GM23338 (cell line): ENCODE measurements at regions not wholly inside any gene's neighbourhood (a gene's known extent, or its start where the extent isn't known, plus 50 kb on each side); places are given as distances from the start of the nearest gene placed in this dataset.

ENCODE experiments used
- EZH2phosphoT487 ChIP-seq: fragments of 200-600 bp; sonication (generic); IDR thresholded peaks from one replicate; pipeline ENCODE4 v1.8.1; 2018; ENCODE audit warnings: antibody characterized with exemption; ENCODE audit not compliant: unreplicated experiment
- NANOG ChIP-seq: IDR thresholded peaks from 2 replicates; pipeline ENCODE4 v1.6.1; 2016; ENCODE audit warnings: antibody characterized with exemption, borderline replicate concordance
- POLR2AphosphoS5 ChIP-seq: IDR thresholded peaks from 2 replicates; pipeline ENCODE4 v1.6.1; 2016; ENCODE audit warnings: antibody characterized with exemption, low read depth
- STAT1 ChIP-seq: IDR thresholded peaks from one replicate; pipeline ENCODE4 v1.6.1; 2016; ENCODE audit warnings: antibody characterized with exemption; ENCODE audit not compliant: unreplicated experiment
- ZNF331 ChIP-seq: fragments of 250-450 bp; sonication (Bioruptor Pico); IDR thresholded peaks from 2 replicates; pipeline ENCODE4 v1.5.0; 2020; ENCODE audit warnings: low read depth, mild to moderate bottlenecking, moderate library complexity
- TF ChIP-seq, protein P1 (sequence below): fragments of 250-450 bp; sonication (Bioruptor Pico); IDR thresholded peaks from 2 replicates; pipeline ENCODE4 v1.5.0; 2020; ENCODE audit warnings: mild to moderate bottlenecking, moderate library complexity
- TF ChIP-seq, protein P2 (sequence below), 2 experiments: fragments of 200-600 bp in 1 of 2; sonication (generic) in 1 of 2; conservative IDR thresholded peaks; 2 replicates each; pipeline versions ENCODE4 v1.5.1 to v1.6.1; 2016 to 2017; ENCODE audit warnings: antibody characterized with exemption in 2 of 2, low read depth in 2 of 2, mild to moderate bottlenecking in 2 of 2, moderate library complexity in 1 of 2
- TF ChIP-seq, protein P3 (sequence below): IDR thresholded peaks from 2 replicates; pipeline ENCODE4 v1.6.1; 2016; ENCODE audit warnings: antibody characterized with exemption

DNA sequence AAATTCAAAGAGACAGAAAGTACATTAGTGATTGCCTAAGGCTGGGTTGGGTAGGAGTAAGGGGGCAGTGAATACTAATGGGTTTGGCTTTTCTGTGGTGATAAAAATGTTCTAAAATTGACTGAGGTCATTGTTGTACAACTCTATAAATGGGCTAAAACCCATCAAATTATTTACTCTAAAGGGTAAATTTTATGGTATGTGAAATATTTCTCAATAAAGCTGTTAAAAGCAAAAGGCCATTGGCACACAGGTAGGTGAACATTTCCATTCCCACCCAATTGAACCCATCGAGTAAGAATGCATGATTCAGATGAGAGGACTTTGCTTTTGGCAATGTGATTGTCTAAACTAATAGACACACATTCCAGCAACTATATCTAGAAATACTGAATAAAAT is 579.4 kb downstream of the GATA3 start (continued):
- TF ChIP-seq, protein P1, sequence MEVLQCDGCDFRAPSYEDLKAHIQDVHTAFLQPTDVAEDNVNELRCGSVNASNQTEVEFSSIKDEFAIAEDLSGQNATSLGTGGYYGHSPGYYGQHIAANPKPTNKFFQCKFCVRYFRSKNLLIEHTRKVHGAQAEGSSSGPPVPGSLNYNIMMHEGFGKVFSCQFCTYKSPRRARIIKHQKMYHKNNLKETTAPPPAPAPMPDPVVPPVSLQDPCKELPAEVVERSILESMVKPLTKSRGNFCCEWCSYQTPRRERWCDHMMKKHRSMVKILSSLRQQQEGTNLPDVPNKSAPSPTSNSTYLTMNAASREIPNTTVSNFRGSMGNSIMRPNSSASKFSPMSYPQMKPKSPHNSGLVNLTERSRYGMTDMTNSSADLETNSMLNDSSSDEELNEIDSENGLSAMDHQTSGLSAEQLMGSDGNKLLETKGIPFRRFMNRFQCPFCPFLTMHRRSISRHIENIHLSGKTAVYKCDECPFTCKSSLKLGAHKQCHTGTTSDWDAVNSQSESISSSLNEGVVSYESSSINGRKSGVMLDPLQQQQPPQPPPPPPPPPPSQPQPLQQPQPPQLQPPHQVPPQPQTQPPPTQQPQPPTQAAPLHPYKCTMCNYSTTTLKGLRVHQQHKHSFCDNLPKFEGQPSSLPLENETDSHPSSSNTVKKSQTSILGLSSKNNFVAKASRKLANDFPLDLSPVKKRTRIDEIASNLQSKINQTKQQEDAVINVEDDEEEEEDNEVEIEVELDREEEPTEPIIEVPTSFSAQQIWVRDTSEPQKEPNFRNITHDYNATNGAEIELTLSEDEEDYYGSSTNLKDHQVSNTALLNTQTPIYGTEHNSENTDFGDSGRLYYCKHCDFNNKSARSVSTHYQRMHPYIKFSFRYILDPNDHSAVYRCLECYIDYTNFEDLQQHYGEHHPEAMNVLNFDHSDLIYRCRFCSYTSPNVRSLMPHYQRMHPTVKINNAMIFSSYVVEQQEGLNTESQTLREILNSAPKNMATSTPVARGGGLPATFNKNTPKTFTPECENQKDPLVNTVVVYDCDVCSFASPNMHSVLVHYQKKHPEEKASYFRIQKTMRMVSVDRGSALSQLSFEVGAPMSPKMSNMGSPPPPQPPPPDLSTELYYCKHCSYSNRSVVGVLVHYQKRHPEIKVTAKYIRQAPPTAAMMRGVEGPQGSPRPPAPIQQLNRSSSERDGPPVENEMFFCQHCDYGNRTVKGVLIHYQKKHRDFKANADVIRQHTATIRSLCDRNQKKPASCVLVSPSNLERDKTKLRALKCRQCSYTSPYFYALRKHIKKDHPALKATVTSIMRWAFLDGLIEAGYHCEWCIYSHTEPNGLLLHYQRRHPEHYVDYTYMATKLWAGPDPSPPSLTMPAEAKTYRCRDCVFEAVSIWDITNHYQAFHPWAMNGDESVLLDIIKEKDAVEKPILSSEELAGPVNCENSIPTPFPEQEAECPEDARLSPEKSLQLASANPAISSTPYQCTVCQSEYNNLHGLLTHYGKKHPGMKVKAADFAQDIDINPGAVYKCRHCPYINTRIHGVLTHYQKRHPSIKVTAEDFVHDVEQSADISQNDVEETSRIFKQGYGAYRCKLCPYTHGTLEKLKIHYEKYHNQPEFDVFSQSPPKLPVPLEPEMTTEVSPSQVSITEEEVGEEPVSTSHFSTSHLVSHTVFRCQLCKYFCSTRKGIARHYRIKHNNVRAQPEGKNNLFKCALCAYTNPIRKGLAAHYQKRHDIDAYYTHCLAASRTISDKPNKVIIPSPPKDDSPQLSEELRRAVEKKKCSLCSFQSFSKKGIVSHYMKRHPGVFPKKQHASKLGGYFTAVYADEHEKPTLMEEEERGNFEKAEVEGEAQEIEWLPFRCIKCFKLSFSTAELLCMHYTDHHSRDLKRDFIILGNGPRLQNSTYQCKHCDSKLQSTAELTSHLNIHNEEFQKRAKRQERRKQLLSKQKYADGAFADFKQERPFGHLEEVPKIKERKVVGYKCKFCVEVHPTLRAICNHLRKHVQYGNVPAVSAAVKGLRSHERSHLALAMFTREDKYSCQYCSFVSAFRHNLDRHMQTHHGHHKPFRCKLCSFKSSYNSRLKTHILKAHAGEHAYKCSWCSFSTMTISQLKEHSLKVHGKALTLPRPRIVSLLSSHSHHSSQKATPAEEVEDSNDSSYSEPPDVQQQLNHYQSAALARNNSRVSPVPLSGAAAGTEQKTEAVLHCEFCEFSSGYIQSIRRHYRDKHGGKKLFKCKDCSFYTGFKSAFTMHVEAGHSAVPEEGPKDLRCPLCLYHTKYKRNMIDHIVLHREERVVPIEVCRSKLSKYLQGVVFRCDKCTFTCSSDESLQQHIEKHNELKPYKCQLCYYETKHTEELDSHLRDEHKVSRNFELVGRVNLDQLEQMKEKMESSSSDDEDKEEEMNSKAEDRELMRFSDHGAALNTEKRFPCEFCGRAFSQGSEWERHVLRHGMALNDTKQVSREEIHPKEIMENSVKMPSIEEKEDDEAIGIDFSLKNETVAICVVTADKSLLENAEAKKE (CRISPR knock-in tag), result no peak
- no peak for TF ChIP-seq POLR2AphosphoS5
- TF ChIP-seq, protein P2, sequence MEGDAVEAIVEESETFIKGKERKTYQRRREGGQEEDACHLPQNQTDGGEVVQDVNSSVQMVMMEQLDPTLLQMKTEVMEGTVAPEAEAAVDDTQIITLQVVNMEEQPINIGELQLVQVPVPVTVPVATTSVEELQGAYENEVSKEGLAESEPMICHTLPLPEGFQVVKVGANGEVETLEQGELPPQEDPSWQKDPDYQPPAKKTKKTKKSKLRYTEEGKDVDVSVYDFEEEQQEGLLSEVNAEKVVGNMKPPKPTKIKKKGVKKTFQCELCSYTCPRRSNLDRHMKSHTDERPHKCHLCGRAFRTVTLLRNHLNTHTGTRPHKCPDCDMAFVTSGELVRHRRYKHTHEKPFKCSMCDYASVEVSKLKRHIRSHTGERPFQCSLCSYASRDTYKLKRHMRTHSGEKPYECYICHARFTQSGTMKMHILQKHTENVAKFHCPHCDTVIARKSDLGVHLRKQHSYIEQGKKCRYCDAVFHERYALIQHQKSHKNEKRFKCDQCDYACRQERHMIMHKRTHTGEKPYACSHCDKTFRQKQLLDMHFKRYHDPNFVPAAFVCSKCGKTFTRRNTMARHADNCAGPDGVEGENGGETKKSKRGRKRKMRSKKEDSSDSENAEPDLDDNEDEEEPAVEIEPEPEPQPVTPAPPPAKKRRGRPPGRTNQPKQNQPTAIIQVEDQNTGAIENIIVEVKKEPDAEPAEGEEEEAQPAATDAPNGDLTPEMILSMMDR (conservative IDR thresholded peaks at IDR 0.05; ENCODE audit: low read depth in 2 of 2), result no peak
- TF ChIP-seq NANOG, result no peak
- TF ChIP-seq ZNF331 (CRISPR knock-in tag), result no peak
- TF ChIP-seq STAT1, result no peak
- no peak for TF ChIP-seq EZH2phosphoT487
- TF ChIP-seq, protein P3, sequence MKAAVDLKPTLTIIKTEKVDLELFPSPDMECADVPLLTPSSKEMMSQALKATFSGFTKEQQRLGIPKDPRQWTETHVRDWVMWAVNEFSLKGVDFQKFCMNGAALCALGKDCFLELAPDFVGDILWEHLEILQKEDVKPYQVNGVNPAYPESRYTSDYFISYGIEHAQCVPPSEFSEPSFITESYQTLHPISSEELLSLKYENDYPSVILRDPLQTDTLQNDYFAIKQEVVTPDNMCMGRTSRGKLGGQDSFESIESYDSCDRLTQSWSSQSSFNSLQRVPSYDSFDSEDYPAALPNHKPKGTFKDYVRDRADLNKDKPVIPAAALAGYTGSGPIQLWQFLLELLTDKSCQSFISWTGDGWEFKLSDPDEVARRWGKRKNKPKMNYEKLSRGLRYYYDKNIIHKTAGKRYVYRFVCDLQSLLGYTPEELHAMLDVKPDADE, result no peak
